NB4 (cell line): ENCODE measurements at regions not wholly inside any gene's neighbourhood (a gene's known extent, or its start where the extent isn't known, plus 50 kb on each side); places are given as distances from the start of the nearest gene placed in this dataset.

Source experiments
- DNase-seq: peaks from one replicate; pipeline ENCODE4 v3.0.0; 2010; ENCODE audit warnings: low read depth
- H3K4me3 ChIP-seq: one replicate; pipeline ENCODE4 v1.5.1; 2011; ENCODE audit warnings: mild to moderate bottlenecking, low read depth, low read length, moderate library complexity
- MYC ChIP-seq: IDR thresholded peaks from 2 replicates; pipeline ENCODE4 v1.6.1; 2011; ENCODE audit warnings: low read depth, low read length
- POLR2A ChIP-seq: IDR thresholded peaks from 2 replicates; pipeline ENCODE4 v1.6.1; 2011; ENCODE audit warnings: mild to moderate bottlenecking; ENCODE audit not compliant: insufficient read length; ENCODE audit errors: extremely low read depth
- TF ChIP-seq, protein P1 (sequence below): IDR thresholded peaks from 2 replicates; pipeline ENCODE4 v1.6.1; 2011; ENCODE audit warnings: low read depth, low read length
- TF ChIP-seq, protein P2 (sequence below): IDR thresholded peaks from one replicate; pipeline ENCODE4 v1.5.1; 2012; ENCODE audit warnings: low read depth, low read length

- TF ChIP-seq MYC = no peak
- TF ChIP-seq POLR2A = no peak
- TF ChIP-seq, protein P1, sequence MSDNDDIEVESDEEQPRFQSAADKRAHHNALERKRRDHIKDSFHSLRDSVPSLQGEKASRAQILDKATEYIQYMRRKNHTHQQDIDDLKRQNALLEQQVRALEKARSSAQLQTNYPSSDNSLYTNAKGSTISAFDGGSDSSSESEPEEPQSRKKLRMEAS = no peak
- TF ChIP-seq, protein P2, sequence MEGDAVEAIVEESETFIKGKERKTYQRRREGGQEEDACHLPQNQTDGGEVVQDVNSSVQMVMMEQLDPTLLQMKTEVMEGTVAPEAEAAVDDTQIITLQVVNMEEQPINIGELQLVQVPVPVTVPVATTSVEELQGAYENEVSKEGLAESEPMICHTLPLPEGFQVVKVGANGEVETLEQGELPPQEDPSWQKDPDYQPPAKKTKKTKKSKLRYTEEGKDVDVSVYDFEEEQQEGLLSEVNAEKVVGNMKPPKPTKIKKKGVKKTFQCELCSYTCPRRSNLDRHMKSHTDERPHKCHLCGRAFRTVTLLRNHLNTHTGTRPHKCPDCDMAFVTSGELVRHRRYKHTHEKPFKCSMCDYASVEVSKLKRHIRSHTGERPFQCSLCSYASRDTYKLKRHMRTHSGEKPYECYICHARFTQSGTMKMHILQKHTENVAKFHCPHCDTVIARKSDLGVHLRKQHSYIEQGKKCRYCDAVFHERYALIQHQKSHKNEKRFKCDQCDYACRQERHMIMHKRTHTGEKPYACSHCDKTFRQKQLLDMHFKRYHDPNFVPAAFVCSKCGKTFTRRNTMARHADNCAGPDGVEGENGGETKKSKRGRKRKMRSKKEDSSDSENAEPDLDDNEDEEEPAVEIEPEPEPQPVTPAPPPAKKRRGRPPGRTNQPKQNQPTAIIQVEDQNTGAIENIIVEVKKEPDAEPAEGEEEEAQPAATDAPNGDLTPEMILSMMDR = no peak
- H3K4me3 ChIP-seq = no peak overlapping the region
- no peak for DNase-seq
Measured at GRCh38 chr5:3216386-3216785, 379.2 kb upstream of the IRX1 start.

GRCh38 chr5:3214838-3215374, 380.7 kb upstream of the IRX1 start:
- H3K4me3 ChIP-seq = no peak overlapping the region
- DNase-seq = no peak
- no peak for TF ChIP-seq MYC
- TF ChIP-seq, protein P2 = no peak
- TF ChIP-seq, protein P1 = no peak

DNA sequence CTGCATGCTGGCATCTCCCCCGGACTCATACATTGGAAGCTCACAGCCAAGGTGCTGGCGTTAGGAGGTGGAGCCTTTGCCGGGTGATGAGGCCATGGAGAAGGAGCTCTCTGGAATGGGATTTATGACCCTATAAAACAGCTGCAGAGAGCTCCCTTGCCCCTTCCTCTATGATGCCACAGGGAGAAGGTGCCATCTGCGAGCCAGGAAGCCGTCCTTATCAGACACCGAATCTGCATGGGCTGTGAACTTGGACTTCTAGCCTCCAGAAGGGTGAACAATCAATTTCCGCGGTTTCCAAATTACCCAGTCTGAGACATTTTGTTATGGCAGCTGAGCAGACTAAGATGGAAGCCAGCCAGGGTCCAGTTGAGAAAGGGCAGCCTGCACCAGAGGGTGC, 381.2 kb upstream of the IRX1 start:
- no peak for DNase-seq
- no peak overlapping the region for H3K4me3 ChIP-seq
- TF ChIP-seq POLR2A (no peak), MYC (no peak)
- TF ChIP-seq, protein P1 = no peak
- TF ChIP-seq, protein P2 = no peak

DNA sequence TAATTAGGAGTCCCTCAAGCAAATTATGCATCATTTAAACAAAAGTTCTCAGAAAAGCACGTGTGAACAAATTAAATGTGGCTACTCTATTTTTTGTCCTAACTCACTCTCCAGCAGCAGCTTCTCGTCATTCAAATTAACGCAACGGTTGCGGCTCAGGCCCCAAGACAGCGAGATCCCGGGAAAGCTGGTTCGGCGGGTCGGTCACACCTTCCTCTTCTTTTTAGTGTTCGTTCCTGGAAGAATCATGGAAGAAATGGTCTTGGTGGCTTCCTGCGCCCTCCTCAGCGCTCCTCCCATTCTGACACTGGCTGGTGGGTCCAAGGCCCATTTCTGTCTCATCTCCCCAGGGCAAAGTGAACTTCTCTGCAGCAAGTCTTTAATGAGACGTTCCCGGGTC, 382.8 kb upstream of the IRX1 start:
- no peak for DNase-seq
- no peak overlapping the region for H3K4me3 ChIP-seq
- TF ChIP-seq POLR2A = no peak
- TF ChIP-seq MYC = no peak
- TF ChIP-seq, protein P1 = no peak
- TF ChIP-seq, protein P2 = no peak

DNA sequence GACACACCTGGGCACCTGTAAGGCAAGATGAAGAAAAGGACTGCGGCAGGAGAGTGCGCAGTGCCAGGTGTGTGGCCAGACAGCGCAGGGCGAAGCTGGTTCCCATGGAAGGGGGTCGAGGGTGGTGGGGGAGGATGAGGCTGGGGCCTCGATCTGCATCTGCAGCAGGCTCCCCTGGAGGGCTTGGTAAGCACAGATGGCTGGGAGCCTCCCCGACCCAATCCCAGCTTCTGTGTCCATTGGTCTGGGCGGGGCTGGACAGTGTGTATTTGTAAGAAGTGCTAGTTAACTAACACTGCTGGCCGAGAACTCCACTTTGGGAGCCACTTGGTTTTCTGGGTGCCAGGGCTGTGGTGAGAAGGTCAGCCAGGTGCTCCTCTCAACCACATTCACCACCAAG, 385.1 kb upstream of the IRX1 start:
- H3K4me3 ChIP-seq = no peak overlapping the region
- no peak for DNase-seq
- TF ChIP-seq, protein P2 = no peak
- TF ChIP-seq, protein P1 = no peak
- TF ChIP-seq POLR2A (no peak), MYC (no peak)
